HG03108 (cell line): ENCODE measurements at regions not wholly inside any gene's neighbourhood (a gene's known extent, or its start where the extent isn't known, plus 50 kb on each side); places are given as distances from the start of the nearest gene placed in this dataset.
A peak's percentile ranks its signal among the peaks of the same experiment; 100 is the strongest.
"Not testable (repeated sequence)": the region's sequence is repeated elsewhere in the genome, so short reads cannot be mapped to it uniquely, and the experiment has no call there.

ENCODE experiments used
- ATAC-seq: cut with Tn5 transposase; IDR thresholded peaks from one replicate; pipeline ENCODE4 v1.9.1; 2021; ENCODE audit warnings: moderate library complexity; ENCODE audit not compliant: unreplicated experiment

DNA sequence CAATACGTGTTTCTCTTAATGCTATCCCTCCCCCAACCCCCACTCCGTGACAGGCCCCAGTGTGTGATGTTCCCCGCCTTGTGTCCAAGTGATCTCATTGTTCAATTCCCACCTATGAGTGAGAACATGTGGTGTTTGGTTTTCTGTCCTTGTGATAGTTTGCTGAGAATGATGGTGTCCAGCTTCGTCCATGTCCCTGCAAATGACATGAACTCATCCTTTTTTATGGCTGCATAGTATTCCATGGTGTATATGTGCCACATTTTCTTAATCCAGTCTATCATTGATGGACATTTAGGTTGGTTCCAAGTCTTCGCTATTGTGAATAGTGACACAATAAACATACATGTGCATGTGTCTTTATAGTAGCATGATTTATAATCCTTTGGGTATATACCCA lies 52.5 kb downstream of the KIAA0408 start:
- ATAC-seq = not testable (repeated sequence)

DNA sequence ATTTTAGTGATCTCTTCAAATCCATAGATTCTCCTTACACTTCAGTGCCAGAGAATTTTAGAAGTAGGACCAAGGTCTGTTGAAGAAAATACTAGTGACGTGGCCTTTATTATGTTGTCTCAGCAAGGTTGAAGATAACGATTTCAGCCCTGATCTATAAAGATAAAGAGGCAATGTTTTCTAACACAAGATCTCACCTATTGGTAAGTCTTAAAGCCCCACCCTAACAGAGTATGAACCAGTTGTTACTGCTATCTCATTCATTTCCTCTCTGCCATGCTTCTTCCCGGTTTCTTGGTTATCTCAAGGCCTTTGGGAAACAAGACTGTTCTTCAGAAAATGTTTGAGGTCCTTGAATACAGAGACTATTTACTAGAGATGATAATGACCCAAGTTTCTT lies 53.1 kb downstream of the KIAA0408 start:
- ATAC-seq = no peak

DNA sequence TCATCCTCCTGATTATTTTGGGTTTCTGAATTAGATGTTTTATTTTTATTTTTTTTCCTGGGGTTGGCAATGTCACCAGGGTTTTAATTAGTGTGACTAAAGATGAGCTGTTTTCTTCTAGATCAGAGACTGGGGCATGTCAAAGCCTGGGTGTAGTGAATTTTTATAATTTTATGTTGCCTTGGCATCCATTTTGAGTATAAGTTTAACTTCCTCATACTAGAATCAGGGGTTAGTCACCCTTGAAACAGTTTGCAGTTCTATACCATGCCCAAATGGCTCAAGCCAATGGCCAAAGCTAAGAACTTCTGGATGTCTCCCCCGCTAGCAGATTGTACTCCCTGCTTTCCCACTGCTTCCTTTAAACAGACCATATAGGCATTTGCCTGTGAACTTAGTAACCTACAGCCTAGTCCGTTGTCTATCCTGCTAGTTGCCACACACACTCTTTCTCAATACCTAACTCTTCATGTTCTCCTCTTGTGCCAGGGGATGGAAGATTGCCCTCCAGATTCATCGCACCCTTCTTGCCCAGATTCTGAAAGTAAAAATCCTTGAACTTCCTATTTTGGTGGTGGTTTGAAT lies 54.5 kb downstream of the KIAA0408 start:
- ATAC-seq = no peak

DNA sequence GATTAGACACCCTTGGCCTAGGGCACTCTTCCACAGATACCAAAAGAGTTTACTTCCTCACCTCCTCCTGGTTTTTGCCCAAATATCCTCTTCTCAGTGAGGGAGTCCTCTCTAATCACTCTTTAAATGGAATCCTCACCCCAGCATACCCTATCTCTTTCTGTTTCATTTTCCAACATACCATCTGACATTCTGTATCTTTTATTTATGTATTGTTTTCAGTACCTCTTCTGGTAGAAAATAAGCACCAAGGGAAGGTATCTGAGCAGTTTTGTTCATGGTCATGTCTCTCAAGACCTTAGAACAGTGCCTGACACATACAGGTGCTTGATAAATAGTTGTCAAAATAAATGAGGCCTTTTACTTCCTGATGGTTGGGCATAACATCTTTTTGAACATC lies 55.1 kb downstream of the KIAA0408 start:
- peak; percentile 62 for ATAC-seq

DNA sequence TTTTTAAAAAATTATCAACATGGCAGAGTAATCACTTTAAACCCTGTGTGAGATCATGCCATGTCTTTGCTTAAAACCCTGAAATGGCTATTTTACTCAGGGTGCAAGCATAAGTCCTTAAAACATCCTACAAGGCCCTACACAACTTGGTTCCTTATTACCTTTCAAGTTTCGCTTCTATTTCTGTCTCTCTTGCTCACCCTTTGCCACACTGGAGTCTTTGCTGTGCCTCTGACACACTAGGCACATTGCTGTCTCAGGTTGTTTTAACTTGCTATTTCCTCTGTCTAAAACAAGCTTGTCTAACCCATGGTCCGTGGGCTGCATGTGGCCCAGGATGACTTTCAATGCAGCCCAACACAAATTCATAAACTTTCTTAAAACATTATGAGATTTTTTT lies 55.6 kb downstream of the KIAA0408 start:
- ATAC-seq = peak; percentile 81

DNA sequence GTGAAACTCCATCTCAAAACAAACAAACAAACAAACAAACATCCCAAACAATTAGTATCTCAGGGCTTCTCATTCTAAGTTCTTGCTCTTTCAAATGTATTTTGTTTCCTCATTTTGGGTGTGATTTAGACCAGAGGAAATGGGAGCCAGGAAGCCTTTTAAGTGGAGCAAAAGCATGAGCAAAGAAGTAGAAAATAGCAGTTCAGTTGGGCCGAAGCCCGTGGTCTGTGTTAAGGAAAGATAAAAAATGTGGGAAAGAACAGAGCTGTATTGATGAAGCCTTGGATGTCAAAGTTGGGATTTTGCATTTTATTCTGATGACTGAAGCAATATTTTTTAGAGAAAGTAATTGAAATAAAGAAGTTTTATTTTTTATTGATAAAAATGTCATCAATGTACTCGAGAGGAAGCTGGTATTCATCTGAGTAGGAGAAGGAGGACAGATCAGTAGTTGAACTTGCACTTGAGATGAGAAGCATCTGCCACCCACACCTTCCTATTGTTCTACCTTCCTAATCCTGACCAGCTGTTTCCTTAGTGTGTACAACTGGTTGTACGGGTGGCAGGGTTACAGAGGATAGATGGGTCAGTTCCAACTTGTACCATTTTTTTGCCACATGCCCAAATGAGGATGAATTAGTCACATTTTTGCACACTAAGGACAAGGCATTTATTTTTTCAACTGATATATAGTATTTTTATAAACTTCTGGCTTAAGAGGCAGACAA lies 56.1 kb downstream of the KIAA0408 start:
- ATAC-seq = no peak

DNA sequence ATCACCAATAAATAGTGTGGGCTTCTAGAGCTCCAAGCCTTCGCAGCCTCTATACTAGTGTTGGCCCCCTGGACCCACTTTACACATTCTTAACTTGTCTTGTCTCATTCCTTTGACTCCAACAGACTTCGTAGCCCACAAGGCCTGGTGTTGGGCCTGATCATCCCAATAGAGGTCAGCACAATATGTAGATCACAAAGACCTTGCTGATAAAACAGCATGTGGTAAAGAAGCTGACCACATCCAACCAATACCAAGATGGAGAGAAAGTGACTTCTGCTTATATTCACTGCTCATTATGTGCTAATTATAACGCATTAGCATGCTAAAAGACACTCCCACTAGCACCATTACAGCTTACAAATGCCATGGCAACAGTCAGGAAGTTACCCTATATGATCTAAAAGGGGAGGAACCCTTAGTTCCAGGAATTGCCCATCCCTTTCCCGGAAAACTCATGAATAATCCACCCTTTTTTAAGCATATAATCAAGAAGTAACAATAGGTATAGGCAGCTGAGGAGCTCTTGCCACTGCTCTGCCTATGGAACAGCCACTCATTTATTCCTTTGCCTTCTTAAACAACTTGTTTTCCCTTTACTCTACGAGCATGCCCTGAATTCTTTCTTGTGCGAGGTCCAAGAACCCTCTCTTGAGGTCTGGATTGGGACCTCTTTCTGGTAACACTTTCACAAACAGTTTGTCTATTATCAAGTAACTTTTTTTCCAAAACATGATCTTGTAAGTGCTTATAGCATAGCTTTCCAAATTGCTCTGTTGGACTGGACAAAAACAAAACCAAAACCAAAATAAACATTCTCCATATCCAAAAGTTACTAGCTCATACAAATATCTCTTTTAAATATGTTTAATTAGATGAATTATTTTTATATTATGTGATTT lies 54.6 kb upstream of the ECHDC1 start:
- ATAC-seq = no peak

DNA sequence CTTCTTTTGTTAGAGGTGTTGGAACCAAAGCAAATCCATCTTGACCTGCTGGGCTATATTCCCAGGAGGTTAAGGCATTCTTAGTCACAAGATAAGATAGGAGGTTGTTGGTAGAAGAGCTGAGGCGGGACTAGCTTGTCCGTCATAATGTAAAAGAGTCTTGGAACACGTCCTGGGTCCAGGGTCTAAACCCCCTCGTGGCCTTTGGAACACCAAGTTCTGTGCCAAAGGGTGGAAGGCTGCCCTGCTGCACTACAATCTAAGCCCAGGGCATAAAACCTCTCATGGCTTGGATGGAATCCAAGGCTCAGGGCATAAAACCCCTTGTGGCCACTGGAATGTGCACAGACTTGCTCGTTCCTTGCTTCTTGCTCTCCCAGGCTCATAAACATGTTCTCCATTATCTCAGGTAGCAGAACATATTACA lies 53.8 kb upstream of the ECHDC1 start:
- ATAC-seq = not testable (repeated sequence)
